Suprapubic skin (tissue), 3 donors: ENCODE measurements at regions not wholly inside any gene's neighbourhood (a gene's known extent, or its start where the extent isn't known, plus 50 kb on each side); places are given as distances from the start of the nearest gene placed in this dataset.

Experiments
- POLR2A ChIP-seq, 2 donors: fragments of 450-650 bp; IDR thresholded peaks; one replicate each; pipeline ENCODE4 v1.6.1; 2017; ENCODE audit warnings: antibody characterized with exemption in 2 of 2, mild to moderate bottlenecking in 2 of 2, moderate library complexity in 2 of 2
- TF ChIP-seq, protein P1 (sequence below), 2 donors: fragments of 200-600 bp in 1 of 2; fragments of 450-650 bp in 1 of 2; sonication (generic) in 1 of 2; IDR thresholded peaks; one replicate each; pipeline ENCODE4 v1.5.1; 2016 to 2019; ENCODE audit warnings: antibody characterized with exemption in 2 of 2, mild to moderate bottlenecking in 1 of 2, moderate library complexity in 1 of 2

DNA sequence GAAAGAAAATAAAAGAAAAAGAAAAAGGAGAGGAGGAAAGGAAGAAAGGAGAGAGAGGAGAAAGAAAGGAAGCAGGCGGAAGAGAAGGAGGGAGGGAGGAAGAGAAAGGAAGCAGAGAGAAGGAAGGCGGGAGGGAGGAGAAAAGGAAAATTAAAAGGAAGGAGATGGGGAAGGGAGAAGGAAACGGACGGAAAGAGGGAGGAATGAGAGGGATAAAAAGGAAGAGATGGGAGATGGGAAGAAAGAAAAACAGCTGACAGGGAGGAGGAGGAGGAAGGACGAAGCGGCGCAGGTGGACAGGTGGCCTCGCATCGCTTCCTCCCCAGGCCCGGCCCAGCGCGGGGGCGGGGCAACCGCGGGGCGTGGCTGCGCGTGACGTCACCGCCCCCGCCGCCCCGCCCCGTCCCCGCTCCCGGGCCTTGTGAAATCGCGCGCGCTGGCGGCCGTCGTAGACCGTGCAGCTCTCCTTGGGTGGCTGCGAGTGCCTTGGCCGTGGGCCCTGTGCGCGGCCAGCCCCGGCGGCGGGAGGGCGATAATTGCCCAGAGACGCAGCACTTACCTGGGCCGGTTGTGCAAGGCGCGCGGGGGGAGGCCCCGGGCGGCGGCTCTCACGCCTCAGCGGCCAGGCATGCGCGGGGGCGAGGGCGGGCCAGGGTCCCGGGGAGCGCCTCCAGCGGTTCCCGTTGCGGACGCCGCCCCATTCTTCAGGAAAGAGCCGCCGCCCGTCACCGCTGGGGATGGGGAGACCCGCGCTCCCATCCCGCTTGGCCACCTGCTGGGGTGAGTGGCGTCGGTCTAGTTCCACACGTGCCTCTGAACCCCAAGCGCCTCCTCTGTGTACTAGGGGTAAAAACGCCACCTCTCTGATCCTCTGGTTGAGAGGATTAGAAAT lies 49.6 kb upstream of the FOXE1 start:
- TF ChIP-seq, protein P1, sequence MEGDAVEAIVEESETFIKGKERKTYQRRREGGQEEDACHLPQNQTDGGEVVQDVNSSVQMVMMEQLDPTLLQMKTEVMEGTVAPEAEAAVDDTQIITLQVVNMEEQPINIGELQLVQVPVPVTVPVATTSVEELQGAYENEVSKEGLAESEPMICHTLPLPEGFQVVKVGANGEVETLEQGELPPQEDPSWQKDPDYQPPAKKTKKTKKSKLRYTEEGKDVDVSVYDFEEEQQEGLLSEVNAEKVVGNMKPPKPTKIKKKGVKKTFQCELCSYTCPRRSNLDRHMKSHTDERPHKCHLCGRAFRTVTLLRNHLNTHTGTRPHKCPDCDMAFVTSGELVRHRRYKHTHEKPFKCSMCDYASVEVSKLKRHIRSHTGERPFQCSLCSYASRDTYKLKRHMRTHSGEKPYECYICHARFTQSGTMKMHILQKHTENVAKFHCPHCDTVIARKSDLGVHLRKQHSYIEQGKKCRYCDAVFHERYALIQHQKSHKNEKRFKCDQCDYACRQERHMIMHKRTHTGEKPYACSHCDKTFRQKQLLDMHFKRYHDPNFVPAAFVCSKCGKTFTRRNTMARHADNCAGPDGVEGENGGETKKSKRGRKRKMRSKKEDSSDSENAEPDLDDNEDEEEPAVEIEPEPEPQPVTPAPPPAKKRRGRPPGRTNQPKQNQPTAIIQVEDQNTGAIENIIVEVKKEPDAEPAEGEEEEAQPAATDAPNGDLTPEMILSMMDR (IDR thresholded peaks at IDR 0.05), result peak in 1 of 2 donors; percentile 6
- TF ChIP-seq POLR2A (IDR thresholded peaks at IDR 0.05), result no peak
